ENCODE measurements at regions not wholly inside any gene's neighbourhood (a gene's known extent, or its start where the extent isn't known, plus 50 kb on each side); places are given as distances from the start of the nearest gene placed in this dataset.

- TF ChIP-seq CTCF (IDR thresholded peaks at IDR 0.05; ENCODE audit: low read depth, low read length) (no peak), MAX (IDR thresholded peaks at IDR 0.05; ENCODE audit: low read depth, low read length) (no peak), POLR2A (IDR thresholded peaks at IDR 0.05; ENCODE audit: extremely low read depth, insufficient read length) (no peak), MYC (IDR thresholded peaks at IDR 0.05; ENCODE audit: low read depth, low read length) (no peak)
Observed at GRCh38 chr13:80408270-80408669, 67.3 kb upstream of the SPRY2 start.
